DND-41 (cell line): ENCODE measurements at regions not wholly inside any gene's neighbourhood (a gene's known extent, or its start where the extent isn't known, plus 50 kb on each side); places are given as distances from the start of the nearest gene placed in this dataset.

Source experiments
- ATAC-seq: fragments of 200-7000 bp; cut with Tn5 transposase; 3 replicates; pipeline ENCODE4 v1.9.1; 2021; ENCODE audit warnings: low read depth; ENCODE audit not compliant: insufficient read depth
- DNase-seq: peaks from one replicate; pipeline ENCODE4 v3.0.0-alpha.2; 2020
- H2AFZ ChIP-seq: 2 replicates; pipeline ENCODE4 v1.6.0; 2012; ENCODE audit warnings: low read depth, low read length
- H3K27ac ChIP-seq: 2 replicates; pipeline ENCODE4 v1.5.1; 2012; ENCODE audit warnings: low read length, inconsistent platforms
- H3K27me3 ChIP-seq: fragments of 200-600 bp; sonication (generic); 2 replicates; pipeline ENCODE4 v1.6.0; 2012; ENCODE audit warnings: low read length, mild to moderate bottlenecking, inconsistent platforms; ENCODE audit not compliant: insufficient read depth, poor library complexity
- H3K36me3 ChIP-seq: 2 replicates; pipeline ENCODE4 v1.5.1; 2012; ENCODE audit warnings: low read length, inconsistent platforms; ENCODE audit not compliant: insufficient read depth
- H3K4me1 ChIP-seq: 2 replicates; pipeline ENCODE4 v1.5.1; 2012; ENCODE audit warnings: mild to moderate bottlenecking, low read length; ENCODE audit not compliant: insufficient read depth
- H3K4me2 ChIP-seq: 2 replicates; pipeline ENCODE4 v1.6.0; 2012; ENCODE audit warnings: mild to moderate bottlenecking, moderate library complexity, low read length, inconsistent platforms; ENCODE audit not compliant: insufficient read depth
- H3K4me3 ChIP-seq, 2 experiments: fragments of 200-600 bp in 1 of 2; shearing (Covaris generic) in 1 of 2; 2 replicates each; pipeline ENCODE4 v1.5.1; 2012 to 2016; ENCODE audit warnings: inconsistent platforms in 2 of 2, low read length in 2 of 2, mild to moderate bottlenecking in 2 of 2, low read depth in 1 of 2, moderate library complexity in 1 of 2
- H3K79me2 ChIP-seq: 2 replicates; pipeline ENCODE4 v1.6.0; 2012; ENCODE audit warnings: low read length, inconsistent platforms; ENCODE audit not compliant: insufficient read depth
- H3K9ac ChIP-seq: 2 replicates; pipeline ENCODE4 v1.6.0; 2012; ENCODE audit warnings: low read depth, mild to moderate bottlenecking, inconsistent platforms, low read length, moderate library complexity
- H3K9me3 ChIP-seq: 2 replicates; pipeline ENCODE4 v1.5.1; 2012; ENCODE audit warnings: low read length, moderate library complexity, mild to moderate bottlenecking, inconsistent platforms; ENCODE audit not compliant: insufficient read depth, severe bottlenecking
- H4K20me1 ChIP-seq: 2 replicates; pipeline ENCODE4 v1.6.0; 2012; ENCODE audit warnings: low read length; ENCODE audit not compliant: insufficient read depth
- EZH2 ChIP-seq: IDR thresholded peaks from 3 replicates; pipeline ENCODE4 v1.6.1; 2012; ENCODE audit warnings: borderline replicate concordance, low read depth, mild to moderate bottlenecking, moderate library complexity, low read length, inconsistent platforms; ENCODE audit not compliant: severe bottlenecking
- TF ChIP-seq, protein P1 (sequence below): IDR thresholded peaks from 2 replicates; pipeline ENCODE4 v1.5.1; 2012; ENCODE audit warnings: borderline replicate concordance, low read length, moderate library complexity, mild to moderate bottlenecking; ENCODE audit not compliant: poor library complexity, severe bottlenecking; ENCODE audit errors: extremely low read depth

DNA sequence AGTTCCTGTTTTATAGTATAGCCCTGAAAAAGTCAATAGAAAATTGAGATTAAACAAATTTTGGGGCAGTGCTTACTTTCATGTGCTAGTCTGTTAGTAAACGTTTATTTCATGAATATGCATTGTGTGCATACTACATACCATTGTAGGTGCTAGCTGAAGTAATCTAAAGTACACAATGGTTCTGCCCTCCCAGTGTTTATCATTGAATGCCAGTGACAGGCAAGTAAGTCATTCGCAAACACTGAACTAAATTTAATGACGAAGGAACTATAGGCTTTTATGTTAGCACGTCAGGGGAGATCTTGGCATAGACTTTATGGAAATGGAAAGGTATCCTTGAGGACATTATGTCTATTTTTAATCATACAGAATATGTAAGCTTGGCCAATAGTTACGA, 426.9 kb upstream of the EPHA5 start:
- Histone ChIP-seq H3K27me3 (no peaks in the 10 kb centered on the region), H3K9ac (no peak overlapping the region), H3K27ac (no peak overlapping the region), H3K9me3 (peaks cover 3% of the 10 kb centered on the region), H3K4me1 (no peaks in the 10 kb centered on the region), H2AFZ (no peak overlapping the region; the same call in 1 of the 2 replicates), H4K20me1 (no peaks in the 10 kb centered on the region), H3K79me2 (no peaks in the 10 kb centered on the region), H3K4me3 (no peak overlapping the region), H3K4me2 (no peak overlapping the region), H3K36me3 (no peaks in the 10 kb centered on the region)
- ATAC-seq (no peak), DNase-seq (no peak)
- TF ChIP-seq EZH2: no peak
- TF ChIP-seq, protein P1, sequence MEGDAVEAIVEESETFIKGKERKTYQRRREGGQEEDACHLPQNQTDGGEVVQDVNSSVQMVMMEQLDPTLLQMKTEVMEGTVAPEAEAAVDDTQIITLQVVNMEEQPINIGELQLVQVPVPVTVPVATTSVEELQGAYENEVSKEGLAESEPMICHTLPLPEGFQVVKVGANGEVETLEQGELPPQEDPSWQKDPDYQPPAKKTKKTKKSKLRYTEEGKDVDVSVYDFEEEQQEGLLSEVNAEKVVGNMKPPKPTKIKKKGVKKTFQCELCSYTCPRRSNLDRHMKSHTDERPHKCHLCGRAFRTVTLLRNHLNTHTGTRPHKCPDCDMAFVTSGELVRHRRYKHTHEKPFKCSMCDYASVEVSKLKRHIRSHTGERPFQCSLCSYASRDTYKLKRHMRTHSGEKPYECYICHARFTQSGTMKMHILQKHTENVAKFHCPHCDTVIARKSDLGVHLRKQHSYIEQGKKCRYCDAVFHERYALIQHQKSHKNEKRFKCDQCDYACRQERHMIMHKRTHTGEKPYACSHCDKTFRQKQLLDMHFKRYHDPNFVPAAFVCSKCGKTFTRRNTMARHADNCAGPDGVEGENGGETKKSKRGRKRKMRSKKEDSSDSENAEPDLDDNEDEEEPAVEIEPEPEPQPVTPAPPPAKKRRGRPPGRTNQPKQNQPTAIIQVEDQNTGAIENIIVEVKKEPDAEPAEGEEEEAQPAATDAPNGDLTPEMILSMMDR: no peak

DNA sequence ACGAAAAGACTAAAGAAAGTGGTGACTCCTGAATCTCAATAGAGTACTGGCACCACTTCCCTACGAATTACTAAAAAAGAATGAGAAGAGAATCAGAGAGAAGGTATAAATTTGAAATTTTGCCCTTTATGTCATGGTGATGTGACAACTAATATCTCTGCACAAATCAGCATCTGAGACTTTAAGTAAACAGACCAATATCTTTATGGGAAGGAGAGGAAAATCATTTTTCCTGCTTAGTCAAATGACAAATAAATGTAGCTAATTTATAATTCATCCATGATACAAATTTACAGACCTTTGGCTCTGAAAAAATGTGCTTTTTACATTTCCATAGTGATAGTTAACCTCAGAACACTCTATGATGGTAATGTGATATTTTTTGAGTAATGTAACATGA, 424.8 kb upstream of the EPHA5 start:
- peaks cover 3% of the 10 kb centered on the region for H3K9me3 ChIP-seq
- H3K27ac ChIP-seq: no peak overlapping the region
- TF ChIP-seq, protein P1: no peak
- TF ChIP-seq EZH2: no peak

DNA sequence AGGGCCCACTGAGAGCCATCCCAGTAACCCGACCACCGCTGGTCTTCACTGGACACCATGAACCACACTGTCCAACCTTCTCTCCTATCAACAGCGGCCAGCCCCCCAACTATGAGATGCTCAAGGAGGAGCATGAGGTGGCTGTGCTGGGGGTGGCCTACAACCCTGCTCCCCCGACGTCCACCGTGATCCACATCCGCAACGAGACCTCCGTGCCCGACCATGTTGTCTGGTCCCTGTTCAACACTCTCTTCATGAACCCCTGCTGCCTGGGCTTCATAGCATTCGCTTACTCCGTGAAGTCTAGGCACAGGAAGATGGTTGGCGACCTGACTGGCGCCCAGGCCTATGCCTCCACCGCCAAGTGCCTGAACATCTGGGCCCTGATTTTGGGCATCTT, 423.8 kb upstream of the EPHA5 start:
- no peak overlapping the region for H3K4me3 ChIP-seq
- no peaks in the 10 kb centered on the region for H3K36me3 ChIP-seq
- H3K9ac ChIP-seq: no peak overlapping the region
- no peak overlapping the region for H3K27ac ChIP-seq
- H3K27me3 ChIP-seq: no peaks in the 10 kb centered on the region
- TF ChIP-seq EZH2: no peak
- TF ChIP-seq, protein P1: no peak
- H3K4me2 ChIP-seq: no peak overlapping the region
- H4K20me1 ChIP-seq: no peaks in the 10 kb centered on the region
- ATAC-seq (no peak), DNase-seq (no peak)
- H3K9me3 ChIP-seq: peaks cover 3% of the 10 kb centered on the region
- H2AFZ ChIP-seq: no peak overlapping the region
- no peaks in the 10 kb centered on the region for H3K79me2 ChIP-seq
- no peaks in the 10 kb centered on the region for H3K4me1 ChIP-seq

More for the DNA sequence above, 424.8 kb upstream of the EPHA5 start:
- H3K9ac ChIP-seq: no peak overlapping the region
- no peaks in the 10 kb centered on the region for H3K36me3 ChIP-seq
- H3K4me3 ChIP-seq: no peak overlapping the region
- no peak overlapping the region for H3K4me2 ChIP-seq
- H3K4me1 ChIP-seq: no peaks in the 10 kb centered on the region
- ATAC-seq (no peak), DNase-seq (no peak)
- H2AFZ ChIP-seq: no peak overlapping the region
- H3K27me3 ChIP-seq: no peaks in the 10 kb centered on the region
- H3K79me2 ChIP-seq: no peaks in the 10 kb centered on the region
- no peaks in the 10 kb centered on the region for H4K20me1 ChIP-seq

DNA sequence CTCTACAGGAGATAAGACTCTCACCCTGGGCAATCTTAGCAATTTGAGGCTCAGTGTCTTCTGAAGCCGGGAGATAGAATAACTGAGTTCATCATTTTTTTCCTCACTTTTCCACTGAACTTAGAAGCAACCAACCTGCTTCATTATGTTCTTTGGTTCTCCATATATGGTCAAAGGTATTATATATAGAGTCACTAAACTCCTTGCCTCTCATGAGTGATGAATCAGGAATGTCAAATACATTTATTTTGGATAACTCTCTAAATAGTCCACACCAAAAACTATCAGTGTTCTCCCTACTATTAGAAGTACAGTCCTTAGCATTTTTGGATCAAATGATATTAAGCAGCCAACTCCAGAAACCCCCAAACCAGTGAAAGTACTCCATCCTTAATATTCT, 421.5 kb upstream of the EPHA5 start:
- Histone ChIP-seq H3K4me2 (no peak overlapping the region), H3K27ac (no peak overlapping the region), H3K4me1 (no peaks in the 10 kb centered on the region), H3K27me3 (no peaks in the 10 kb centered on the region), H3K4me3 (no peak overlapping the region), H2AFZ (no peak overlapping the region), H3K36me3 (no peaks in the 10 kb centered on the region), H4K20me1 (no peaks in the 10 kb centered on the region), H3K79me2 (no peaks in the 10 kb centered on the region), H3K9ac (no peak overlapping the region), H3K9me3 (peaks cover 8% of the 10 kb centered on the region)
- no peak for DNase-seq
- TF ChIP-seq, protein P1: no peak
- TF ChIP-seq EZH2: no peak
- no peak for ATAC-seq
